HG03521 (cell line): ENCODE measurements at regions not wholly inside any gene's neighbourhood (a gene's known extent, or its start where the extent isn't known, plus 50 kb on each side); places are given as distances from the start of the nearest gene placed in this dataset.

Source experiments
- ATAC-seq: cut with Tn5 transposase; IDR thresholded peaks from one replicate; pipeline ENCODE4 v1.9.1; 2021; ENCODE audit warnings: mild to moderate bottlenecking, moderate library complexity; ENCODE audit not compliant: unreplicated experiment

DNA sequence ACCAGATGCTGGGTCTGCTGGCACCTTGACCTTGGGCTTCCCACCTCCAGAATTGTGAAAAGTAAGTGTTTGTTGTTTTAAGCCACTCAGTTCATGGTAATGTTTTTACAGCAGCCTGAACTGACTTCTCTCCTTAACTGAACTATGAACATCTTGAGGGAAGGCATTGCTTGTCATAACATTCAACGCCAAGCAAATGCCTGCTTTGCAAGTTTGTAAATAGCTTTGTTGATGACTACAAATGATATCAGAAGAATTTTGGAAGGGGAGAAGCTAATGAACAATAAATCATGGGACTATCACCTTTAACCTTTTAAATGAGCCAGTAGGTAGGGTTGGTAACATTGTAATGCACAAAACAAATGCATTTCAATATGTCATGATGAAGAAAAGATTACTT is 402.4 kb upstream of the ADARB2 start:
- ATAC-seq: no peak

- ATAC-seq: peak; percentile 51
Observed at GRCh38 chr10:2137549-2138174, 400.3 kb upstream of the ADARB2 start.

GRCh38 chr10:2130705-2131305 is 393.5 kb upstream of the ADARB2 start:
- no peak for ATAC-seq

GRCh38 chr10:2128991-2129390 is 391.7 kb upstream of the ADARB2 start:
- no peak for ATAC-seq

GRCh38 chr10:2124135-2124534 is 386.8 kb upstream of the ADARB2 start:
- ATAC-seq: no peak

GRCh38 chr10:2122431-2123124 is 385.3 kb upstream of the ADARB2 start:
- no peak for ATAC-seq

GRCh38 chr10:2121929-2122328 is 384.6 kb upstream of the ADARB2 start:
- no peak for ATAC-seq

GRCh38 chr10:2121315-2121714 is 384.0 kb upstream of the ADARB2 start:
- ATAC-seq: no peak

DNA sequence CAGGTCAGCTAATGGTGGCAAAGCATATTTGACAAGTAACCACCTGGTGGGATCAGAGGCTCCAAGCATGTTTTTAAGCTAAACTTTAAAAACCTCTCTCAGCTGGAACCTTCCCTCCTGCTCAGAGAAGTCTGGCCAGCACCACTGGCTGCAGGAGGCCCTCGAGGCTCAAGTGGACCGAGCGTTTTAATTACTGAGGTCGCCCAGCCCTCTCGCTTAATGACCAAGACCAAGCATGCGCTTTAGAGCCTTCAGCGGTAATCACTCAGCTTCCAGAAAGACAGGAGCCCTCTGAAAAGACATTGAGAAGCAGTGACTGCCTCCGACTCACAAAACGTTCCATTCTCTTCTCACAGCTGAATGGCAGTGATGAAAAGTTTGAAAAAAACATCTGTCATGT is 383.4 kb upstream of the ADARB2 start:
- no peak for ATAC-seq

GRCh38 chr10:2119316-2119715 is 382.0 kb upstream of the ADARB2 start:
- no peak for ATAC-seq

DNA sequence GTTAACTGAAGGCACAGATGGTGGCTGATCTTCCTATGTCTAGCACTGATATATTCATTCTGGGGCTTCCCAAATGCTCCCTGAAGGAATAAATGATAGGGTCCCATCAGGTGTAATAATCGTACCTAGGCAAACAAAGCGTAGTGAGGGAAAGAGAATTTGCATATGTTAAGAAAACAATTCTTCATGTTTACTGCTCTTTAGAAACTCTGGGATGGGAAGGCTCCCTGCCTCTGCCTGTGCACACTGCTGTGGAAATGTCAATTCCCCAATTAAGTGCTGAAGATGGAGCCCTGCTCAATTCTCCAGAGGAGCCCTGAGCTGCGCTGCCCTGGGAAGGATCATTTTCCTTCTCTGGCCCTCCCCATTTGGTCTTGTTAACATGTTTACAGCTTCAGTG is 380.9 kb upstream of the ADARB2 start:
- no peak for ATAC-seq

GRCh38 chr10:2117641-2118040 is 380.3 kb upstream of the ADARB2 start:
- ATAC-seq: no peak

DNA sequence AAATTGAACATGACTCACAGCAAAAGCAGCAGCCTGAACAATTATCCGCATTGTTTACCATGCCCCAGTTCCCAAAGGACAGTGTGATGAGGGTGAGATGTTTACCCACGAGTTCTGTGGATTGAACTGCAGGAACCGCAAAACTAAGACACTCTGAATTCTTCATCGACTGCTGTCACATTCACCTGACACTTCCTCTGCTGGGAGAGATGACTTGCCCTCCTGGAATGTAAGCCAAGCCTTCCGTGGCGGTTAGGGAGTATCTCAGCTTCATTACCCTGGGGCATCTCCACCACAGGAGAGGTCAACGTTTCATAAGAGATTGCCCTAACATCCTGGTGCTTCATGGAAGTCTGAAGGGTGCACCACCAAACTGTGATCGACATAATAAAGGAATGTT is 374.6 kb upstream of the ADARB2 start:
- no peak for ATAC-seq

DNA sequence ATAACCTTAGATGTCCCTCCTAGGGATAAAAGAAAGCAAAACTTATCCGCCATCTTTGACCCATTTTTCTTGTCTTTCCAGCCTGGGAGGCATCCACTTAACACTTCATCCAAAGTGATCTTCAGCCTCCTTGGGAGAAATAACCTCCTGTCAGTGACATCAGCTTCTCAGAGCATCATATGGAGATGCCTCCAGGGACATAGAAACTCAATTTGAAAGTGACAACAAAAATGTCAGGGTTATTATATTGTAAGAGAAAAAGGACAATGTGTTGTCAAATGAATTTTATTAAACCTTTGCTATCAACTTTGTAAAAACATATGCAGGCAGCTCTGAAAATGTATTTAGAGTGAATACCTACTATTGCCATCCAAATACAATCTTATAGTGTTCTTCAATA is 371.2 kb upstream of the ADARB2 start:
- ATAC-seq: no peak

- no peak for ATAC-seq
Observed at GRCh38 chr10:2106641-2107040, 369.3 kb upstream of the ADARB2 start.

DNA sequence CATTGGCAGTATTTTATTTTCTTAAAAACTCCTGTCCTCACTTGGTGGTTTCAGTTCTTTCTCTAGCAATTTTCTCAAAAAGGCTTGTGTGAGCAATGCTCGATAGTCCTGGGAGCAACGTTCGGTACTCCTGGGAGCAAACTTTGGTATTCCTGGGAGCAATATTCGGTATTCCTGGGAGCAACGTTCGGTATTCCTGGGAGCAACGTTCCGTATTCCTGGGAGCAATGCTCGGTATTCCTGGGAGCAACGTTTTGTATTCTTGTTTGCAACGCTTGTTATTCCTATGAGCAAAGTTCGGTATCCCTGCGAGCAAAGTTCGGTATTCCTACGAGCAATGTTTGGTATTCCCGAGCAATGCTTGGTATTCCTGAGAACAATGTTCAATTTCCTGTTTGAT is 362.0 kb upstream of the ADARB2 start:
- no peak for ATAC-seq

- no peak for ATAC-seq
Observed at GRCh38 chr10:2097937-2098336, 360.6 kb upstream of the ADARB2 start.

DNA sequence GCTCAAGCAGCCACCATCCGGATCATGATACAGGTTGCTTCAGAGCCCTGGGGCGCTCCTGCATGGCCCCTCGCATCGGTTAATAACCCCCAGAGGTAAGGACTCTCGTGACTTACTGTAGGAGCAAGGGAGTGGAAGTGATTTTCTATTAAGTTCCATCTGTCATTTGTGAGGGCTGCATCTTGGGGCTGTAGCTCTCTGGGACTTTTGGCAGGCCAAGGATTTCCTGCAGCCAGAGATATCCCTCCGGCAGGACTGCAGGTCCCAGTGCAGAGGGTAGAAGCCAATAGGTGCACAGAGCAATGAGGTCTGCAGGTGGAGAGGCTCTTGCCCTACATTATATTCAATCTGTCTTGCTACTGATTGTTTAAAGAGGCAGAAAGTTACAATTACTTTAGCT is 356.8 kb upstream of the ADARB2 start:
- no peak for ATAC-seq

DNA sequence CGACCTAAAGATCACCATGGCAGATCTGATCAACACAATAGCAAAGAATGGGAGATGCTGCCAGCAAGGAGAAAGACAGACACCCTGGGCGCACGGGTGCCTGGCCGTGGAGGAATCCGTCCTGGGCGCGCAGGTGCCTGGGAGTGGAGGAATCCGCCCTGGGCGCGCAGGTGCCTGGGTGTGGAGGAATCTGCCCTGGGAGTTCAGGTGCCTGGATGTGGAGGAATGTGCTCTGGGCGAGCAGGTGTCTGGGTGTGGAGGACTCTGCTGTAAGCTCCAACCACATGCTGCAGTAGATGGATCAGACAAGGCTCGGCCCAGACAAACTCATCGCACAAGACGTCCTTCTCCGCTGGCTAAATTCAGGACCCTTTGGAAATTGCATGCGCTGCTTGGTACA is 346.3 kb upstream of the ADARB2 start:
- no peak for ATAC-seq

DNA sequence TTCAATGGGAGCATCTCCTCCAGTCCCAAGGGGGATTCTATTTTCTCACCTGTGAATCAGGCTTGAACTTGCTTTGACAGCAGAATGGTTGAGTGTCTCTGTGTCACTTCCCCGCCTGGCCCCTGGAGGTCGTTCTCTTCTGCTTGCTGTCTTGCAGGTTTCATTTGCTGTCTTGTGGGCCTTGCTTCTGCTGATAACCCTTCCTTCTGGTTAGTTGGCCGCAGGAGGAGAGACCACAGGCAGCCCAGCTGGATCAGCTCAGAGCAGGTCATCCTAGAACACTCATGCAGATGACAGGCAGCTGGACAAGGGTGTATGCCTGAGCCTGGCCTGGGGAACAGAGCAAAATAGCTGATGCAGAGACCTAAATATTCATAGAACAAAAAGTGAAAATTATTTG is 344.2 kb upstream of the ADARB2 start:
- no peak for ATAC-seq

- ATAC-seq: peak; percentile 57
Observed at GRCh38 chr10:2079603-2080078, 342.3 kb upstream of the ADARB2 start.

DNA sequence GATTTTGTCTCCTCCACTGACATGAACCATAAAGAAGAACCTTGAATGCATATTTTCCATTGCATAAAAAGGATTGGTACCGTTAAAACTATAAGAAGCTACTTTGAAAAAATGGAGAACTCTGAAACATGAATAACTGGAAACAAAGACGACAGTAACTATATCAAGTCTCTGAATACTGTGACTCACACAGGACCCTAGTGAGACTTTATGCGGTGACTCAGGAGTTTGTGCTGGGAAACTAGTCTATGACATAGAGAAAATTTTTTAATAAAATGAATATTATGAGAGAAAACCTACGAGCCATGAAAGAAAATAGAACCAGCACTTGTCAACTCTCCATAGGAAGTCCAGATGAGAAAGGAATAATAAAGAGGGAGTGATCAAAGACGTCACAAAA is 339.9 kb upstream of the ADARB2 start:
- no peak for ATAC-seq
